ENCODE measurements at regions not wholly inside any gene's neighbourhood (a gene's known extent, or its start where the extent isn't known, plus 50 kb on each side); places are given as distances from the start of the nearest gene placed in this dataset.

DNA sequence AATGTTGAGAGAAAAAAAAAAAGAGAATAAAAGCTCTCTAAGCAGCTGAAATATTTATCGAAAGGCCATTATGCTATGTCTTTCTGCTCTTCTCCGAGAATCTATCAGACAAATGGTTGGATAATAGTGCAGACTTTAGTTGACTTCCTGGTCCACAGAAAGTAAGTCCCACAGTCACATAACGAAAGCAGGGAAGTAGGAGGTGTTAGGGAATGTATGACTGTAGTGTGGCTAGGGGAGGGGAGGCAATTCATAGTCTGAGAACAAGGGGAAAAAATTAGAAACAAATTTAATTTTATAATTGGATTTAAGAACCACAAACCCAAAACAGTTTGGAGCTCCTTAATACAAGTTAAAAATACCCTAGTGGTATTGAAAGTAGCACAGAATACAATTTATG lies 79.7 kb upstream of the VEGFC start:
- no peak for TF ChIP-seq GATA2 (IDR thresholded peaks at IDR 0.05; ENCODE audit: low read depth, low read length)
- no peak for TF ChIP-seq GATA3 (IDR thresholded peaks at IDR 0.05; ENCODE audit: low read depth, low read length)
